Epithelial cell of esophagus (primary cell): ENCODE measurements at regions not wholly inside any gene's neighbourhood (a gene's known extent, or its start where the extent isn't known, plus 50 kb on each side); places are given as distances from the start of the nearest gene placed in this dataset.
A peak's percentile ranks its signal among the peaks of the same experiment; 100 is the strongest.

ENCODE experiments used
- DNase-seq: peaks from one replicate; pipeline ENCODE4 v3.0.0; 2010; ENCODE audit warnings: low read depth
- H3K4me3 ChIP-seq: 2 replicates; pipeline ENCODE4 v1.5.1; 2011; ENCODE audit warnings: mild to moderate bottlenecking, low read length, control low read depth
- CTCF ChIP-seq: IDR thresholded peaks from 2 replicates; pipeline ENCODE4 v1.5.1; 2011; ENCODE audit warnings: low read depth, mild to moderate bottlenecking, low read length, control low read depth, inconsistent platforms; ENCODE audit not compliant: insufficient read depth; ENCODE audit errors: missing control alignments

- no peak overlapping the region for H3K4me3 ChIP-seq
- peak; percentile 53 for TF ChIP-seq CTCF
- DNase-seq, result peak; percentile 88
These were observed 260.0 kb upstream of the MAP3K7 start for GRCh38 chr6:90846824-90847223.

GRCh38 chr6:90835596-90836212, 248.8 kb upstream of the MAP3K7 start:
- no peak for DNase-seq
- no peak overlapping the region for H3K4me3 ChIP-seq
- no peak for TF ChIP-seq CTCF

DNA sequence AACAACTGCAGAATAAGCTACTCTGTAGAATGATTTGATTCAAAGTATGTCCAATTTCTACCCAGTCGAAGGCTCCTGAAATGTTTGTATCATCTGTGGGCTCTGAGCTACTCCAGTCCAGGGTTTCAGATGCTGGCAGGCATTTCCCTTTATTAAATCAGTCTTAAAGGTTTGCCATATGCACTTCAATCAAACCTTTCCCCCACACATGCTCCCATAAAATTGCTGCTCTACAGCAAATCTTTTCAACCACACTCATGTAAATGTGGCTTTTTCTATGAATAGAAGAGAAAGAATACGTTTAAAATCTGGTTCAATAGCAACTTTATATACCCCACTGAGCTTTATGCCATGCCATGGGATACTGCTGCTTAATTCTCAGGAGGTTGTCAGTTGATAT, 242.4 kb upstream of the MAP3K7 start:
- H3K4me3 ChIP-seq, result no peak overlapping the region
- DNase-seq, result no peak
- TF ChIP-seq CTCF, result no peak

DNA sequence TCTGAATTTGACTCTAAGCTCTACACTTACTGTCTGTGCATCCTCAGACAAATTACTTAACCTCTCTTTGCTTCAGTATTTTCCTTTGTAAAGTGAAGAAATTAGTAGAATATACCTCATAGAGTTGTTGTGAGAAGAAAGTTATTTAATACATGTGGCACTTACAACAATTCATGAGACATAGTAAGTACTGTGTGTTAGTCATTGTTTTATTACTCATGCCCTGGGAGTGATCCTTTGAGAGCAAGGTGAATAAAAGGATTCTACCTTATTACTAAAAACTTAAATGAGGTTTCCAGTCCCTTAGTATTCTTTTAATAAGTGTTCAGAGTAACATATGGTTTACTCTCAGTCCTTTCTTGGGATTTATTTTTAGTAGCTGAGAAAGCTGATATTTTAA, 233.6 kb upstream of the MAP3K7 start:
- TF ChIP-seq CTCF, result no peak
- peak; percentile 73 for DNase-seq
- H3K4me3 ChIP-seq, result no peak overlapping the region

DNA sequence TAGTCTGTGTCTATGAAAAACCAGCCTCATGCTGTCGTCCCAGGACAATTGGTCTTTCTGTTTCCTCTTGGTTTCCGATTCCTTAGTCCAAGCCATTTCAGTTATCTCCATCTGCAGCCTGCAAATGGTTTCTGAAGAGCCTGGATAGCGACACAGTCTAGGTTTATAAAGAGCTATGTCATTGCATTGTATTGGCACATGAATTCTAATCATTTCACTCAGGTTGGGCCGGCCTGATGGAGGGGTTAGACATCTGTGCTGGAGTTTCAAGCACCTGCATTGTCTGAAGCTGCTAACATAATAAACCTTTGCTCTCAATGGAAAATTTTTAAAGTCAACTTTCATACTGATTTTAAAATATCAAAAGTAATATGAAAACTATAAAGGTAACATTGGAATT, 232.6 kb upstream of the MAP3K7 start:
- H3K4me3 ChIP-seq, result no peak overlapping the region
- DNase-seq, result no peak
- TF ChIP-seq CTCF, result no peak

DNA sequence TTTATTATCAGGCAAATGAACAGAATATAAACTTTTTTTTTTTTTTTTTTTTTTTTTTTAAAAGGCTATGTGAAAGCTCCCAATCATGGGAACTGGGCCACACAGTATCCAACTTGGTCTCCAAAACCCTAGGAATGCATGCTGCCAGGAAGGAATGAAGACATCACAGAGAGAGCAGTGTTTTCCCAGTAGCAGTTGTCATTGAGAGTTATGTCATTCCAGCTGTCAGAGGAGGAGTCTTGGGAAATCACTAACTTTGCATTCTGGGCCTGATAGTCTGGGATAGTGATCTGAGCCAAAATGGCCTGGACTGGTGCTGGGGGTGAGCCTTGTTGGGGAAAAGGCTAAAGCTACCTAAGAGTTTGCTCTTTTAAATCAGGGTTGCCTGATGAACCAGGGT, 231.3 kb upstream of the MAP3K7 start:
- peak; percentile 4 for DNase-seq
- TF ChIP-seq CTCF, result no peak
- H3K4me3 ChIP-seq, result no peak overlapping the region

- TF ChIP-seq CTCF, result no peak
- DNase-seq, result no peak
- no peak overlapping the region for H3K4me3 ChIP-seq
These were observed 229.9 kb upstream of the MAP3K7 start for GRCh38 chr6:90816764-90817163.
